ENCODE measurements at regions not wholly inside any gene's neighbourhood (a gene's known extent, or its start where the extent isn't known, plus 50 kb on each side); places are given as distances from the start of the nearest gene placed in this dataset.

DNA sequence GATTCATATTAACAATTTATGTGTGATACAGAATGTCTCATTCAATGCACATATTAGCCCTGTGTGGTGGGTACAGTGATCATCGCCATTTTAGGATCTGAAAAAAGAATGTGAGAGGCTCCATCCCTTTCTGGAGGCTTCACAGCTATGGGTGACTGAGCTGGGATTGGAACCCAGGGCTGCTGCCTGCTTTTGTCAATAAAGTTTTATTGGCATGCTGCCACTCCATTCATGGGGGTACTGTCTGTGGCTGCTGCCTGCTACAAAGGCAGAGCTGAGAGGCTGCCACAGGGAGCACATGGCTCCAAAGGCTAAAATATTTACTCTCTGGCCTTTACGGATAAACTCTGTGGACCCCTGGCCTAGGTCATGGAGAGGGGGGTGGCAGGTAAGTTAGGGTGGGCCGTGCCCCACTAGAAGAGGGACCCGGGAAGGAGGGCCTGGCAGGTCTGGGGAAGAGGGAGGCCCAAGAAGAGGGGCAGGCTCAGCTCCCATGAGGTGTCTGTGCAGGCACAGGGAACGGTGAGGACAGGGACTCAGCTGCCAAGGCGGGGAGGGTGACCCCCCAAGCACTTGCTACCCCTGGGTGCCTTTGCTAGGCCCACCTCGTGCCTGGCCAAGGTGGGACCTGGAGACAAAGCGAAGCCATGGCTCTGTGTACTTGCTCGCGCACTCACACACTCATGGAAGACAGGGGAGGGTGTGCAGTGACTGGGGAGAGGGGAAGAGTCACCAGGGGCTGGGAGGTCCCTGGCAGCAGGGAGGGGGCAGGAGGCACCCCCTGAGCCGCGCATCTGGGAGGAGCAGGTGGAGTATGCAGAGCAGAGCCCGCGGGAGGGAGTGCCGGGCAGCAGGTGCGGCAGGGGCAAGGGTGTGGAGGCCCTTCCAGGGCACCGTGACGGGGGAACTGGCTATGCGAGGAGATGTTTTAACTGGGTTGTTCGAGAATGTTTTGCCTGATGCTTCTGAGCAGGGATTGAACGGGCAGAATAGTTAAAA, 335.3 kb downstream of the CTTN start:
- WGBS, 2 donors = 84 to 89% methylated on average over 20 to 21 of the region's 21 CpGs
- TF ChIP-seq, protein P1, sequence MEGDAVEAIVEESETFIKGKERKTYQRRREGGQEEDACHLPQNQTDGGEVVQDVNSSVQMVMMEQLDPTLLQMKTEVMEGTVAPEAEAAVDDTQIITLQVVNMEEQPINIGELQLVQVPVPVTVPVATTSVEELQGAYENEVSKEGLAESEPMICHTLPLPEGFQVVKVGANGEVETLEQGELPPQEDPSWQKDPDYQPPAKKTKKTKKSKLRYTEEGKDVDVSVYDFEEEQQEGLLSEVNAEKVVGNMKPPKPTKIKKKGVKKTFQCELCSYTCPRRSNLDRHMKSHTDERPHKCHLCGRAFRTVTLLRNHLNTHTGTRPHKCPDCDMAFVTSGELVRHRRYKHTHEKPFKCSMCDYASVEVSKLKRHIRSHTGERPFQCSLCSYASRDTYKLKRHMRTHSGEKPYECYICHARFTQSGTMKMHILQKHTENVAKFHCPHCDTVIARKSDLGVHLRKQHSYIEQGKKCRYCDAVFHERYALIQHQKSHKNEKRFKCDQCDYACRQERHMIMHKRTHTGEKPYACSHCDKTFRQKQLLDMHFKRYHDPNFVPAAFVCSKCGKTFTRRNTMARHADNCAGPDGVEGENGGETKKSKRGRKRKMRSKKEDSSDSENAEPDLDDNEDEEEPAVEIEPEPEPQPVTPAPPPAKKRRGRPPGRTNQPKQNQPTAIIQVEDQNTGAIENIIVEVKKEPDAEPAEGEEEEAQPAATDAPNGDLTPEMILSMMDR (IDR thresholded peaks at IDR 0.05) = no peak
- TF ChIP-seq POLR2A (IDR thresholded peaks at IDR 0.05) = no peak
- intact Hi-C loops (cut with DNase I) = no loop called here
- Histone ChIP-seq H3K4me3 (replicated peaks in 1 of 3) (no peak overlapping the region), H3K9me3 (no peaks in the 10 kb centered on the region), H3K4me1 (no peaks in the 10 kb centered on the region), H3K27me3 (no peaks in the 10 kb centered on the region), H3K27ac (no peak overlapping the region), H3K36me3 (no peaks in the 10 kb centered on the region)
- DNase-seq = no peak

DNA sequence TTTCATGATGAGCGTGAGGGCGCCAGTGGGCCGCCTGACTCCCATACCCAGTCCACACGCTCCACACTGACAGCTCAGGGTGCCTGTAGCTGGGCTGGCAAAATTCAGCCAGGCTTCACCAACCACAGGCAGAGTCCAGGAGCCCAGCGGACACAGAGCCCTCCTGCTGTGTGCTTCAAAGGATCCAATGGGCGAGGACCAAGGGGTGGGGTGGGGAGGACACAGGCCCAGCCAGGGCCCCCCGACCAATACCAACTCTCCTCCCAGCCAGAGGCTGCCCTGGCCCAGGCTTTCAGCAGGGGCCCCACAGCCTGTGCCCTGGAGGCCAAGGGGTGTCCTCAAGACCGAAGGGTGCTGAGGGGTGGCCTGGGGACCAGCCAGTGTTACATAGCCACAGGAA, 336.1 kb downstream of the CTTN start:
- TF ChIP-seq, protein P1 (IDR thresholded peaks at IDR 0.05) = no peak
- no peak for TF ChIP-seq POLR2A (IDR thresholded peaks at IDR 0.05)
- Histone ChIP-seq H3K27ac (no peak overlapping the region), H3K4me3 (replicated peaks in 1 of 3) (no peak overlapping the region), H3K9me3 (no peaks in the 10 kb centered on the region), H3K36me3 (no peaks in the 10 kb centered on the region), H3K4me1 (no peaks in the 10 kb centered on the region), H3K27me3 (no peaks in the 10 kb centered on the region)
- no peak for DNase-seq
- intact Hi-C loops (cut with DNase I) = no loop called here
- 87 to 93% methylated on average over 7 of the region's 8 CpGs for WGBS, 2 donors

DNA sequence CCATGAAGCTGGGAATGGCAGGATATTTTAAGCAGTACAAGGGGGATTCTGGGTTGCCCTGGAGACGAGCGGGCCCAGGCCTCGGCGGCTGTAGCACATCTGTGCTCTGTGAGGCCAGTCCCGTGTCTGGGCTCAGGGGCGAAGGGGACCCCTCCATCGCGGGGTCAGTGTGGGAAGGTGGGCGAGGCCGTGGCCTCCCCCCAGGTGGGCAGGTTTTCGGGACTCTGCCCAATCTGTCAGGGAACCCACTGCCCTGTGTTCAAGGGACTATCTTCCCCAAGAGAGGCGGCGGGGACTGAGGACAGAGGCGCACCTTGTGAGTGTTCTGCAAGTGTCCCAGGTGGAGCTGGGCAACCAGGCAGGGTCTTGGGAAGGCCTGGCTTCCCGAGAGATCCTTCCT, 336.6 kb downstream of the CTTN start:
- 75 to 91% methylated on average over 9 to 15 of the region's 15 CpGs for WGBS, 2 donors

DNA sequence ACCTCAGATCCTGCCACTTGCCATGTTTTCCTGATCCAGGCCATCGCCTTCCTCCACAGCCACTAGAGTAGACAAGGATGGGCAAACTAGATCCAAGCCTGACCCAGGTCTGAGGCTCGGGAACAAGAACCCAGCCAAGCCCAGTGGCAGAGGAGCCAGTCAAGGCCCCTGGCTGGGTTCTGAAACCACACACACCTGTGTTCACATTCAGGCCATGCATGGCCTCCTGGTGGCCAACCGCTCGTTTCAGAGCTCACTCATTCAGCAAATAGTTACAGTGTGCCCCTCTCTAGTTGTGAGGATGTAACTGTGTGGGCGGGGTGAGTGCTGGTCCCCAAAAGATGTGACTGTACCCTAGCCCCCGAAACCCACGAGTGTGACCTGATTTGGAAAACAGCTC, 337.6 kb downstream of the CTTN start:
- no peaks in the 10 kb centered on the region for H3K36me3 ChIP-seq
- no peaks in the 10 kb centered on the region for H3K27me3 ChIP-seq
- intact Hi-C loops (cut with DNase I) = no loop called here
- H3K4me3 ChIP-seq (replicated peaks in 1 of 3) = no peak overlapping the region
- TF ChIP-seq, protein P1 (IDR thresholded peaks at IDR 0.05) = no peak
- TF ChIP-seq POLR2A (IDR thresholded peaks at IDR 0.05) = no peak
- DNase-seq = no peak
- H3K9me3 ChIP-seq = no peaks in the 10 kb centered on the region
- WGBS, 2 donors = 89 to 93% methylated on average over 5 to 7 of the region's 7 CpGs
- H3K27ac ChIP-seq = no peak overlapping the region
- H3K4me1 ChIP-seq = no peaks in the 10 kb centered on the region

More for the DNA sequence above, 336.6 kb downstream of the CTTN start:
- DNase-seq = no peak
- H3K4me3 ChIP-seq (replicated peaks in 1 of 3) = no peak overlapping the region
- H3K27me3 ChIP-seq = no peaks in the 10 kb centered on the region
- H3K36me3 ChIP-seq = no peaks in the 10 kb centered on the region
- no peaks in the 10 kb centered on the region for H3K4me1 ChIP-seq
- H3K9me3 ChIP-seq = no peaks in the 10 kb centered on the region
- no peak overlapping the region for H3K27ac ChIP-seq
- TF ChIP-seq, protein P1 (IDR thresholded peaks at IDR 0.05) = no peak
- no peak for TF ChIP-seq POLR2A (IDR thresholded peaks at IDR 0.05)
- intact Hi-C loops (cut with DNase I) = no loop called here

DNA sequence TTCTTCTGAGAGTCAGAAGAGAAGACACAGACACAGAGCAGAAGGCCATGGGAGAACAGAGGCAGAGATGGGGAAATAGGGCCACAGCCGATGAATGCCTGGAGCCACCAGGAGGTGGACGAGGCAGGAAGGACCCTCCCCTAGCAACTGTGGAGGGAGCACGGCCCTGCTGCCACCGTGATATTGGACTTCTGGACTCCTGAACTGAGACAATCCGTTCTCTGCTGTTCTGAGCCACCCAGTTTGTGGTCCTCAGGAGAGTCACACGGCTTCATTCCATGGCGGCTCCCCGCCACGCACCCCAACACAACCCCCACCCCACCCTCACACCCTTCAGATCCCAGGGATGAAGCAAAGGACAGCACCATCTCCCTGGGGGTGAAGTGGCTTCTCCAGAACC, 338.1 kb downstream of the CTTN start:
- H3K27me3 ChIP-seq = no peaks in the 10 kb centered on the region
- H3K27ac ChIP-seq = no peak overlapping the region
- TF ChIP-seq, protein P1 (IDR thresholded peaks at IDR 0.05) = no peak
- no peak for TF ChIP-seq POLR2A (IDR thresholded peaks at IDR 0.05)
- H3K4me3 ChIP-seq (replicated peaks in 1 of 3) = no peak overlapping the region
- H3K36me3 ChIP-seq = no peaks in the 10 kb centered on the region
- no peak for DNase-seq
- intact Hi-C loops (cut with DNase I) = no loop called here
- H3K4me1 ChIP-seq = no peaks in the 10 kb centered on the region
- 89 to 90% methylated on average over 9 of the region's 9 CpGs for WGBS, 2 donors
- no peaks in the 10 kb centered on the region for H3K9me3 ChIP-seq

Measured in thyroid gland (tissue), 4 donors.